ENCODE measurements at regions not wholly inside any gene's neighbourhood (a gene's known extent, or its start where the extent isn't known, plus 50 kb on each side); places are given as distances from the start of the nearest gene placed in this dataset.
A peak's percentile ranks its signal among the peaks of the same experiment; 100 is the strongest.

GRCh38 chr1:163864207-163864606, 542.5 kb downstream of the NUF2 start:
- H3K27ac ChIP-seq = no peak overlapping the region
- TF ChIP-seq ZFX (IDR thresholded peaks at IDR 0.05) = no peak
- TF ChIP-seq CTCF (conservative IDR thresholded peaks at IDR 0.05) = no peak

GRCh38 chr1:163866564-163866963, 544.8 kb downstream of the NUF2 start:
- TF ChIP-seq ZFX (IDR thresholded peaks at IDR 0.05) (no peak), CTCF (conservative IDR thresholded peaks at IDR 0.05) (no peak)
- no peak overlapping the region for H3K27ac ChIP-seq

- no peak overlapping the region for H3K27ac ChIP-seq
- TF ChIP-seq CTCF (conservative IDR thresholded peaks at IDR 0.05) = no peak
- TF ChIP-seq ZFX (IDR thresholded peaks at IDR 0.05) = no peak
These were observed 548.9 kb downstream of the NUF2 start for GRCh38 chr1:163870666-163871065.

GRCh38 chr1:163872067-163872466, 550.3 kb downstream of the NUF2 start:
- no peak overlapping the region for H3K27ac ChIP-seq
- TF ChIP-seq ZFX (IDR thresholded peaks at IDR 0.05) (no peak), CTCF (conservative IDR thresholded peaks at IDR 0.05) (no peak)

GRCh38 chr1:163874070-163874469, 552.3 kb downstream of the NUF2 start:
- no peak for TF ChIP-seq ZFX (IDR thresholded peaks at IDR 0.05)
- peak; percentile 73 for TF ChIP-seq CTCF (conservative IDR thresholded peaks at IDR 0.05)
- H3K27ac ChIP-seq = no peak overlapping the region

- H3K27ac ChIP-seq = no peak overlapping the region
- TF ChIP-seq CTCF (conservative IDR thresholded peaks at IDR 0.05) (no peak), ZFX (IDR thresholded peaks at IDR 0.05) (no peak)
These were observed 553.6 kb downstream of the NUF2 start for GRCh38 chr1:163875200-163875926.

GRCh38 chr1:163875927-163876320, 554.2 kb downstream of the NUF2 start:
- no peak overlapping the region for H3K27ac ChIP-seq
- no peak for TF ChIP-seq CTCF (conservative IDR thresholded peaks at IDR 0.05)
- no peak for TF ChIP-seq ZFX (IDR thresholded peaks at IDR 0.05)
